GM21786 (cell line): ENCODE measurements at regions not wholly inside any gene's neighbourhood (a gene's known extent, or its start where the extent isn't known, plus 50 kb on each side); places are given as distances from the start of the nearest gene placed in this dataset.
A peak's percentile ranks its signal among the peaks of the same experiment; 100 is the strongest.

ENCODE experiments used
- ATAC-seq: cut with Tn5 transposase; IDR thresholded peaks from one replicate; pipeline ENCODE4 v1.9.1; 2021; ENCODE audit not compliant: unreplicated experiment

DNA sequence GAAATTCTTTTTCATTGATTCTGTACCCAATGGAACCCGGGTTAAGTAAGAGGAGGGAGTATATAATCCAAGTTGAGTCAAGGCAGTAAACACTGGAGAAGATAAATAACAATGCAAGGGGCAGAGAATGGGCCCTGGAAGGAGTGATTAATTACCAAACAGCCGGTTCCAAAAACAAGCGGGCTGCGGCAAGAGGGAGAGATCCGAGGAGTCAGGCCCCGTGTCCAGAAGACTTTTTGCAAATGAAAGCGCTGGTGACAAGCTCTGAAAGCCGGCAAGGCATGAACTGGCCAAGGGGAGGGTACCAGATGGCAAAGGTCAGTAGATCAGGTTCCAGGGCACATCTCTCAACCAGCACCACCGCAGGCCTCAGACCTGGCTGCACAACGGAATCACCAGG is 294.9 kb downstream of the BCOR start:
- no peak for ATAC-seq

DNA sequence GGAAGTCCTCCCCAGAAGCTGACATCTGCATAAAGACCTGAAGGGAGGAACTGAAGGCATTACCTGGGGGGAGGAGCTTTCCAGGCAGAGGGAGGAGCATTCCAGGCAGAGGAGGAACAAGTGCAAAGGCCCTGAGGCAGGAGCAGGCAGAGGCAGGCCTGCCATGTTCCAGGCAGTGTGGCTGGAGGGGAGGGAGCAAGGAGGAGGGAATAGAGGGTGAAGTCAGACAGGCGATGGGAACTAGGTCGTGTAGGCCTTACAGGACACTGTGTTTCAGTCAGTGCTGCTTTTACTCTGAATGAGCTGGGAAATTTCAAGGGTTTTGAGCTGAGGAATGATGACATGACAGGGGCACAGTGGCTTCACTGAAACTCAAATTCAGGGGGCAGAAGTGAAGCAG is 292.7 kb downstream of the BCOR start:
- ATAC-seq: no peak

DNA sequence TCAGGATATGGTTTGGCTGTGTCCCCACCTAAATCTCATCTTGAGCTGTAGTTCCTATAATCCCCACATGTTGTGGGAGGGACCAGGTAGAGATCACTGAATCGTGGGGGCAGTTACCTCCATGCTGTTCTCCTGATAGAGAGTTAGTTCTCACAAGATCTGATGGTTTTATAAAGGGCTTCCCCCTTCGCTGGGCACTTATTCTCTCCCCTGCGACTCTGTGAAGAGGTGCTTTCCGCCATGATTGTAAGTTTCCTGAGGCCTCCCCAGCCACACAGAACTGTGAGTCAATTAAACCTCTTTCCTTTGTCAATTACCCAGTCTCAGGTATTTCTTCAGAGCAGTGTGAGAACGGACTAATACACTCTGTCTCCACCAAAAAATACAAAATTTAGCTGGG is 291.9 kb downstream of the BCOR start:
- ATAC-seq: no peak

DNA sequence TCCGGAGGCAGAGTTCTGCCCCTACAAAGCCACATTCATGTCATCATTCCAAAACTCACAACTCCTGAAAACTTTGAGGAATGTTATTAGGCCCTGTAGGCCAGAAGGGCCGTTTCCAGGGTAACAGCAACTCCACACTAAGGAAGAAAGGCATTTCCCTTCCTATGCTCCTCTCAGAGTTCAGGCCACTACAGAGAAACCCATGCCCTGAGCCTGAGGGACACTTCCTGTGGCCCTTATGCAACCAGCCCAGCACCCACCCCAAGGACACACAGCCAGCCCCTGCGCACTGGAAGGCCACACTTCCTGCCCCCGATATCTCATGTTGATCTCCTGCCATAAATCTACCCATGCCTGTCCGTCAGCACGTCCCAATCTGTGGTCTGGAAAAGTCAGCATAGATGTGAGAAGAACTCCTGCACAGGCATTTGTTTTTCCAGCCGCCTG is 289.3 kb downstream of the BCOR start:
- no peak for ATAC-seq

DNA sequence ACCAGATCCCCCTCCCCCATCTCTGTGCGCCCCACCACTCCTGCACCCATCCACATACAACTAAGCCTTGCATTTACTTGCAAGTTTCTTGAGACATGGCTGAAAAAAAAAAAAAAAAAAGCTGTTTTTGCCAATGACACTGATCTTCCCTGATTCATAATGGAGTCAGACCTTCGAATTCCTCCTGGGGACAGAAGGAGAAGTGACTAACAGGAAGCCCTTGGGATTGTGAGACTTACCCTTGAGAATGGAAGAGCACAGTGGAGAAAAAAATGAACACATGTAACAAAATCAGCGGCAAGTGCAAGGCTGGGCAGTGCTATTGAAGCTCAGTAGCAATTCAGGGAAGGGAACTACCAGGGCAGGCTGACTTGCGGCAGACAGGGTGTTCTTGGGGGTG is 288.4 kb downstream of the BCOR start:
- no peak for ATAC-seq

DNA sequence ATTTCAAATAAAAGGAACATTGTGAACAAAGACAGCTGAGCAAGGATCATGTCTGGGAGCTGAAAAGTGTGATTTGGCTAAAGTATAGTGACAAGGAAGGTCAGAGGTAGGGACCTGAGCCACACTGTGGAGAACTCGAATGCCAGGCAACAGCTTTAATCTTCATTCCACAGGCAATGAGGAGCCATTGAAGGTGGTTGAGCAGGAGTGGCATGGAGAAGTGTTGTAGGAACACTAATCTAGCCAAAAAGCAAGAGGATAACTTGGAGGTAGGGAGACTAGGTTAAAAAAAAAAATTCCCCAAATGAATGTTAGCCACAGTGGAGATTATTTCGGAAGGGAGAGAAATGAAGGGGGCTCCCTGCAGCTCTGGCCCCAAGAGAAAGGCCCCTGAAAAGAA is 286.9 kb downstream of the BCOR start:
- no peak for ATAC-seq

DNA sequence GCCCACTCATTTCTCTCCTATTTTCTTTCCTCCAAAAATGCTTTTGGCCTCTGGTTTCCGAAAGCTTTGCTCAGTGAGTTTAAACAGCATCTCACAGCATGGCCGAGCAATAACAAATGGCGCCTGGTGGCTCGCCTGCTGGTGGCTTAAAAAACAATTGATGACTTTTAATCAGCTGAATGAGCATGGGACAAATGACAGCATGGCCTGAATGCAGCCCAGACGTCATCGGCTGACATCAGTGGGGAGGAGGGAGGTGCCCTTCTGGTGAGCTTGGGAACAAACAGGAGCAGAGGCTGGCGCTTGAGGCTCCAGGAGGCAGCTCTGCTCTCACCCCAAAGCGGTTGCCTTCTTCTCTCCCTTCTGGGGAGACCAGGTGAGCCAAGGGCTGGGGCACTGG is 286.4 kb downstream of the BCOR start:
- ATAC-seq: no peak

DNA sequence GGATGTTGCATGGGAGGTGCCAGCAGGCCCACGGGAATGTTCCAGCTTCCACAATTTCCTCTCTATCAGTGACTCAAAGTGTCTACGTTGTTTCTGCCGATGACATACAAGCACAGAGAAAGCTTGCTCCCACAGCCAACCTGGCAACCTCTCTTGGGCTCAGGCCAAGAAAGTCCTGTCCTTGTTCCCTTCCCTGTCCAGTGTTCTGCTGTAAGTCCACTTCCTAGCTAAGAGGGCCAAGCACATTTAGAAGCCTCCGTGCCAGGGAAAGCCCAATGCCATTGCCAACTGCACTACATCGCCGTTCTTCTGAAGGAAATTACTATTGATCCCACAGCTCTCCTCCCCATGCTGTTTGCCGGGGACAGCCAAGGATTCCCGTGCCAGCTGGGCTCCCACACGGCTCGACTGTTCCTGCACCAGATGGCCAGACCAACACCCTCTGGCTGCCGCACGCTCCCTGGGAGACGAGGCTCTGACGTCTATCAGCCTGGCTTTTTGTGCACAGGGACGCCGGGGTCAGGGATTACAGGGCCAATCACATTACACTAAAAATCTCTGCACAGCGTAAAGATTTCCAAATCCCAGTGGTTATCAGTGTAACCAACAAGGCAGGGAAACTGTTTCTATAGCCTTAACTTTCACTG is 284.0 kb downstream of the BCOR start:
- no peak for ATAC-seq

DNA sequence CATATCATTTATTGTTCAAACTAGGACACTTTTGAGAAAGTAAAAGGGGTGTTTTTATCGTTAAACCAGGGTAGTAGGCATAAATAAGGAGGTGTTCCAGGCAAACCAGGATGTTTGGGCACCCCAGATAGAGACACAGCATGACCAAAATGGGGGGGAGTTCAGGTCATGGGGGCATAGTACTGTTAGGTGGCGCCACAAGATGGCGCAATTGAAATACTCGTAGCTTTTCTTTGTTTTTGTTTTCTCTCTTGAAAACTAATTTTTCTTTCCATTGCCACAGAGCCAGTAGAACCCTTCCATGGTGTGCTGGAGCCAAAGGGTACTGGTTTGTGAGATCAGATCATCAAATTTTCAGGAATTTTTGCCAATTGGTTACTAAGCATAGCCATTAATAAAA is 283.4 kb downstream of the BCOR start:
- ATAC-seq: no peak

DNA sequence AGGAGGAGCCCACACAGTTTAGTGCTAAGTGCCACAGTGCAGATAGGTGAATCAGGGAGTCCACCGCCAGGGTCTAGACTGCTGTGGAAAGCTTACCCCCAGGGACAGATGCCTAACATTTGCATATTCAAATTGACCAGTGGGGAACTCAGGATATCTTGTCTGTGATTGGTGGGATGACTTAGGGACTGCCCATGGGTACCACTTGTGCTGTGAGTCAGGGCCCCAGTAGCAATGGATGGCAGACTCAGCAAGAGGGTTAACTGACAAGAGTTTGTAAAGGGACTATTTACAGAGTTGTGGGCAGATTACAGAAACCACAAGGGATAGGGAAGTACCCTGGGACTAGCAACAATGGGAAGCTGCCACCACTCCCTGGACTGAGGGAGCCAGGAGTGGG is 282.1 kb downstream of the BCOR start:
- ATAC-seq: peak; percentile 77

DNA sequence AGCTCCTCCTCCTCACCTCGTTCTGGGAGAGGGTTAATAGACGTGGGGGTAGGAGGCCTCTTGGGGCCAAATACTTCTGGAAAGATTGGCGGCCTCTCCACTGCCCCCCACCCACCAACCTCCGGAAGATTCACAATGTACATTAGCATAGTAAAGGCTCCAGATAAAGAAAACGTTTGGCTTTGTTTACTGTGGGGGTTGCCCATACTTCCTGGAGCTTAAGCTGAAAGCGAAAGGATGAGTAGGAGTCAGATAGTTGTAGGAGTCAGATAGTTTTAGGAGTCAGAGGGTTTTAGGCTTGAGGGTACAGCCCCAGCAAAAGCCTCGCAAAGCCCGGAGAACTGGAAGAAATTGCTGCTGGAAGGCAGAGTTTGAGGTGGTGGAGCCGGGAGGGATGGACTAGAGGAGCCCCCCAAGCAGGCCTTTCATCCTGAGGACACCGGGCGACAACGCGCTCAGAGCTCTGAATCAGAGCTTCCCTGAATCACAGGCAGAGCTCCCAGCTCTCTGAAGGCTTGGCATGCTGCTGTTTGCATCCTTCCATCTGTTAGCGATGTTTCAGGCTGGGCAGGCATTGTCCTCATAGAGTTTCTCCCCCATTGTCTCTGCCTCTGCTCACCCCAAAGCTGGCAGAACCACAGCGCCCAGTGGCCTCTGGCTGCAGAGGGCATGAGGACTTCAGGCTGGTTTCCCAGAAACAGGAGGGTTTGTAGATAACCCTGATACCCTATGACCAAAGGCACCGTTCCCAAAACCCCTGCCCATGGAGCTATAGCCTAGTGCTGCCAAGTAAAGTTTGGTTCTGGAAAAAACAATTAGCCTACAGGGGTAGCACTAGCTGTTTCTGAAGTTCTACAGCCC is 280.7 kb downstream of the BCOR start:
- no peak for ATAC-seq

DNA sequence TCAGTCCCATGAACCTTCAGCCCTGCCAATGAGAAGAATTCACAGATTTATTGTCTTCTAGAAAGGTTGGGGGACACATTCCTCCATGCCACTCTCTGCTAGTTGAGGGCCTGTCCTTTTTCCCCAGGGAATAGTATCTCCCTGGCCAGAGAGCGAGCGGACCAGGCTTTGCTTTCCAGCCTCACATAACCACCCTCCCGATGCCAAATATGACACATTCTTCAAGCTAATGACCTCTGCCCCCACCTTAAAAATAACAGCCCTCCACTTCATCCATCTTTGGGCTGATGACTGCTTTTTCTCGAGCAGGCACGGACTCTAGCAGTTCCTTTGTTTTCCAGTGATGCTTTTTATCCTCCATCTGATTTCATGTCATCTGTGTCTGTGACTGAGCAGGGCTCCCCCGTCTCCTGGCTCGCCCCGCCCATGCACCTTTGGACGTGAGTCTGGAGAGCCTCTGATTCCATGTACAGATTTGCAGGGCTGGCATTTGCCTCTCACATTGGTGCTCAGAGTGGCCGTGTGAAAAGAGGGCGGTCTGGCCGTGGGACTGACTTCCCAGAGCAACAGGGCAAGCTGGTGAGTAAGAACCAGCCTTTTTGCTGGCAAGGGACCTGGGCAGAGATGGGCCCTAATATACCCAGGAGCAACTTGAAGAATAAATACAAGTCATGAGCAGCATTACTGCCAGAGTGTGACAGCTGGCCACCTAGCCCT is 279.8 kb downstream of the BCOR start:
- no peak for ATAC-seq

DNA sequence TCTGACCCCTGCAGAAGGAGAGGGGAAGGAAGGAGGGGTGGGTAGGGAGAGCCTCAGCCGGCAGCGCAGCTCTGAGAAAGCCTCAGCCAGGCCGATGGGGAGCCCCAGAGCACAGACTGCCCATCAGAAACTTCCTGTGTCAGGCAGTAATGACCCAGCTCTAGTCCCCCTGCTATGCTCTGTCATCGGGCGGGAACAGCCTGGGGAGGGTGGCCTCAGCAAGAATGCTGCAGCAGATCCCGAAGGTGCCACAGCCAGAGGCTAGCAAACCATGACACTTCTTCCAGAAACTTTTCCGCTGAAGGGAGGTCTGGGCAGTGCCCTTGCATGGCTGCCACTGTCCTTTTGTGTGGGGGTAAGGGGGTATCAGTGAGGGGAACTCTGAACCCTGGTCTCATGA is 279.0 kb downstream of the BCOR start:
- no peak for ATAC-seq

DNA sequence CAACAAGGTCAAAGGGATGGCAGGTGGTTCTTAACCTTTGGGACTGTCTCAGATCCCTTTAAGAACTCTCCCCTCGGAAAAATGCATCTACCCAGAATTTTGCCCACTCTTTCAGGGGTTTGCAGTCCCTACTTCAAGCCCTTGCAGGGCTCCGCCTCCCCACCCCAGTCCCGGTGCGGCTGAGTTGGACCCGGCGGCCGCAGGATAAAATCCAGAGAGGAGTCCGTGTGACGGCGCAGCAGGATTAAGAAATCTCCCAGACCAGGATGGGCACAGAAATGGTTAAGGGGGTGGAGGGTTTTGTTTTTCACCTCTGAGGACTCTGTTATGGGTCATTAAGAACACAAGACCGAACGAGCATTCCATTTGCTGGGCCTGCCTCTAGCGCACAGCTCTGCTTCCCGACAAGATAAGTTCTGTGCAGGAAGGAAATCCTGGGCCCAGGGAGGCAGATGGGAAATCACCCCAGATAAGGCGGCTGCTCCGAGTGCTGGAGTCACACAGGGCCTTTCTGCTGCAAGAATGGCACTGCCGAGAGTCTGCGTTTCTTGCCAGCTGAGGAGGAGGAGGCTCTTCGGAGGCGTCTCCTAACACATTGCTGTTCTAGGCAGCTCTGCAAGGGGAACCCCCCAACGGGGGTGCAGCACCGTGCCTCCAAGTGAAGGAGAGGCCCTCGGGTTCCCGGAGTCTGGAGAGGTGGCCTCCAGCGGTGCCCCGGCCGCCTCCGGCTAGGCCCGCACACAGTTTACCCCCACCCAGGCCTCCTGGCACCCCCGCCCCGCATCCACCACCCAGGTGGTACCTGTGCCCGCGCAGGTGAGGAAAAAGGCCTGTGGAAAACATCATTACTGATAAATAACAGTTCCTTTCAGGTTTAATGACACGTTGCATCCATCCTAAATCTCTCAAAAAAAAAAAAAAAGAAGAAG is 277.6 kb downstream of the BCOR start:
- no peak for ATAC-seq

DNA sequence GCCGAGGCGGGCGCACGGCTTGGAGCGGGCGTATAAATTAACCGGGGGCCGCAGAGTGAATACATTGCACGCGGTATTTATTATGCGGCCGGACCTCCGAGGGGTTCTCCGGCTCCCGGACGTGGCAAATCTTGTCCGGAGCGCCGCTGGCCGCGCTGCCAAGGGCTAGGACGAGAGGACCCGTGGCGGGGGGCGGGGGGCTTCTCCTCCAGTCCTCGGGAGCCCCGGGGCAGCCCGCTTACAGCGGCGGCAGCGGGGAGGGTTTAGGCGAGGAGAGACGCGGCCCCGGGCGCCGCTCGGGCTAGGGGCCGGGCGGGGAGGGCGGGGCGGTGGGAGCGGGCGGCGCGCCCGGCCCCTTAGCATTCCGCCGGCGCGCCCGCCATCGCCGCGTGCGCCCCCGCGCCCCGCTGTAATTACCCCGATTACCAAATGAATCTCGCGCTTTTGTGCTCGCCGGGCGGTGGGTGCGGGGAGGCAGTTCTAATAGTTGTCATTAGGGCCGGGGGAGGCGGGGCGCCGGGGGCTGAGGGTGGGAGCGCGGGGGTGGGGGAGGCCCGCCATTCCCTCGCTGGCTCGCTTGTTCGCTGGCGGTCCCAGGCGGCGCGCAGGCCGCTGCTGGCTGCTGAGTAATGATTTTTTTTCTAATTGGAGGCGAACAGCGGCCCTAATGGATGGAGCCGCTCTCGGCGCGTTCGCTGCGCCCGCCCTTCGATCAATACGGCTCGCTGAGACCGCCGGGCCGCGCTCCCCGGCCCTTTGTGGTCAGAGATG is 276.6 kb downstream of the BCOR start:
- no peak for ATAC-seq

DNA sequence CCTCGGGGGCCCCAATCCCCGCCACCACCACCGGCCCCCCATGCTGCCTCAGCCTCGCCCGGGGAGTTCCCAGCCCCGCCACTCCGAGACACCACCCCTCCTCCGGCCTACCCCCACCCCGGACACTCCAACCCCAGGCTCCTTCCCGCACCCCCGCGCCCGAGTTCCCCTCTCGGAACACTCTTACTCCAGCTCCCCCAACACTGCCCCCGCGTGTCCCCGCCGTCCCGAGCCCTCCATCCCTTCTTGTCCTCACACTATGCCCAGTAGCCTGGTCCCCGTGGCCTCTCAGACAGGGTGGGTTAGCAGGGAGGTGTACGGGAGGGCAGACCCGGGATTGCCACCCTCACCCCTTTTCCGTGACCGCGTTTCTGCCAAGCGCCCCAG is 276.1 kb downstream of the BCOR start:
- ATAC-seq: no peak

DNA sequence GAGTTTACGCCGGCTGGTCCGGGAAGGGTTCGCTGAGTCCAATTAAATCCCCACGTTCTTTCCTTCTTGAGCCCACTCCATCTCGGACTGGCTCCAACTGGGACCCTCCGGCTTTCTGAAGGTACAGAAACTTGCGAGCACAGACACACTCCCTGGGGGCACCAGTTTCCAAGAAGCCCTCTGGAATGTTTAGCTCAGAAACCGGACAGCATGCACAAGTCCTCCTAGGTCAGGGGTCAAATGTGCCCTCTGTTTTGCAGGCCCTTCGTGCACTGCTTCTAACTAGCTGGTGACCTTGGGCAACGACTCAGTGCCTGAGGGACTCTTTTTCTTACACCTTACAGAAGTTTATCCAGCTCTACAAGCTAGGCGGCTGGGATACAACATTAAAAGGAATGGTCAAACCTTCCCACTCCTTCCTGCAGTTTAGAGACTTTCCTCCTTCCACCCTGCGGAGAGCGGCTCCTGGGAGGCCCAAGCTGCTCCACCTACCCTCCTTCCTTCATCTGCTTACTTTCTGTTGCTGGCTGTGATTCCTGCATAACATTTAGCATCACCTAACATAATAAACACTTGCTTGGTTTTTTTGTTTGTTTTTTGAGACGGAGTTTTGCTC is 275.5 kb downstream of the BCOR start:
- no peak for ATAC-seq

DNA sequence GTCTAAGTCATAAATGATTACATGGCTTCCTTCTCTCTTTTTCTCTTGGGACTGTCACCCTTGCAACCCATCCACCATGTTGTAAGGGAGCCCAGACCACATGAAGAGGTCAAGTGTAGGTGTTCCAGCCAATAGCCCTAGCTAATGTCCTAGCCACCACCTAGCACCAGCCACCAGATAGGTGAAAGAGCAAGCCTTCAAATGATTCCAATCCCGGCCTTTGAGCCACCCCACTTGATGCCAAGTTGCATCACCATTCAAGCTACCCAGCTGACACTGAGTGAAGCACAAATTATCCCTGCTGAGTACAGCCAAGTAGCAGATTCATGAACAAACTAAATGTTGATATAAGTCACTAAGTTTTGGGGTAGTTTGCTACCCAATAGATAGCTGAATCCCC is 274.3 kb downstream of the BCOR start:
- no peak for ATAC-seq

DNA sequence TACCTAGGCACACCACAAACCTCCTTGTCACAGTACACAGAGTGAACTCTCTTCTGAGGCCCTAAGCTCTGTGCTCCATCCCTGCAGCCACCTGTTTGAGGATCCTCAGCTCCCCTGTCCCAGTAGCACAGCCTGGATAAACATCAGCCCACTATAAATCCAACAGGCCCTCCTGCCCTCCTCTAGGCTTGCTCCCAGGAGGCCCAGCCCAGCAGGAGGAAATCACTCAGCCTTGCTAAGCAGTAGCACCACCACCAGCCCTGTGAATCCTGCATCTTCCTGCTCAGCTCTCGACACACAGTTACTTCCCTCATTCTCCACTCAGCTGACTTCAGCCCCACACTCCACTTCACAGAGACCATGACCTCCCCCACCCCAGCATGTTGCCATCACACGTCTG is 273.9 kb downstream of the BCOR start:
- no peak for ATAC-seq
